Keratinocyte (primary cell): ENCODE measurements at regions not wholly inside any gene's neighbourhood (a gene's known extent, or its start where the extent isn't known, plus 50 kb on each side); places are given as distances from the start of the nearest gene placed in this dataset.

Source experiments
- CTCF ChIP-seq, 3 experiments: IDR thresholded peaks in 1 of 3; conservative IDR thresholded peaks in 1 of 3; optimal IDR thresholded peaks in 1 of 3; 2 replicates in 2 of 3; 3 replicates in 1 of 3; pipeline versions ENCODE3 to v1.5.1; 2011; ENCODE audit warnings: low read length in 3 of 3, mild to moderate bottlenecking in 3 of 3, moderate library complexity in 2 of 3, control low read depth in 1 of 3, inconsistent platforms in 1 of 3; ENCODE audit not compliant: insufficient read depth in 2 of 3; ENCODE audit errors: extremely low read depth in 1 of 3
- EZH2 ChIP-seq: IDR thresholded peaks from one replicate; pipeline ENCODE4 v1.6.1; 2012; ENCODE audit warnings: inconsistent platforms, mild to moderate bottlenecking, low read length, moderate library complexity

- TF ChIP-seq CTCF (optimal IDR thresholded peaks at IDR 0.05 in 1 of 3, IDR thresholded peaks at IDR 0.05 in 1 of 3, conservative IDR thresholded peaks at IDR 0.05 in 1 of 3; ENCODE audit: extremely low read depth in 1 of 3, insufficient read depth in 2 of 3, low read length in 3 of 3) (no peak), EZH2 (no peak)
Observed at GRCh38 chr6:166019214-166019613, 148.4 kb downstream of the TBXT start.
